HG03432 (cell line): ENCODE measurements at regions not wholly inside any gene's neighbourhood (a gene's known extent, or its start where the extent isn't known, plus 50 kb on each side); places are given as distances from the start of the nearest gene placed in this dataset.

Experiments
- ATAC-seq: cut with Tn5 transposase; IDR thresholded peaks from one replicate; pipeline ENCODE4 v1.9.1; 2021; ENCODE audit warnings: mild to moderate bottlenecking, moderate library complexity; ENCODE audit not compliant: unreplicated experiment

DNA sequence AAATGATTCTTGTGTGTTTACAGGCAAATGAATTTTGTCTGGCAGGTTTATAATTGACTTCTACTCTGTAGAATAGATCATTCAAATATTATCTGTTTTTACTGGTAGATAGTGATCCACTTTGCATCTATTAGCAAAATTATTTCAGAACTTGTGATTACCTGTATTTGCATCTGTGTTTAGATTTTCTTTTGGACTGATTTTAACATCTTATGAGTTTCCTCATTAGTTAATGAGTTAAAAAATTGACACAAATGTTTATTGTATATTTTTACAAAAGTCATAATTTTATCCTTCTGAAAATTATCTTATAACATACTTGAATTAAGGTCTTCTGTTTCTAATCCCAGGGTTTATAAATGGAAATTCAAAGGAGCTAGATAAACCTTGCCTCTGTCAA, 132.0 kb upstream of the KCNJ16 start:
- no peak for ATAC-seq

DNA sequence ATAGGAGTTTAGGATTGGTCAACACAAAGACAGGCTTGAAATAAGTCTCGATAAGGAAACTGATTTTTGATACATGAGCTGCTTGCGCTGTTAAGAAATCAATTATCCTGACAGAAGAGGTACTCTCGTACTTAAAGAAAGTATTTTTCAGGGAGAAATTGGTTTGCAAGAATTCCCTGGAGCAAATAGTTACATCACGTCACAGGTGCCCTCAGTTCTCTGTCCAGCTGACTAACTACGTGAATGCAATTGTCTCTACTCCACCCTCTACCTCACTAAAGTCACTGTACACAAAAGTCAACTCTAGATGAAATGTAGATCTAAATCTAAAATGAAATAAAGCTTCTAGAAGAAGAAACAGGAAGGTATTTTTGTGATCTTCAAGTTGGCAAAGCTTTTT, 130.6 kb upstream of the KCNJ16 start:
- ATAC-seq, result no peak

DNA sequence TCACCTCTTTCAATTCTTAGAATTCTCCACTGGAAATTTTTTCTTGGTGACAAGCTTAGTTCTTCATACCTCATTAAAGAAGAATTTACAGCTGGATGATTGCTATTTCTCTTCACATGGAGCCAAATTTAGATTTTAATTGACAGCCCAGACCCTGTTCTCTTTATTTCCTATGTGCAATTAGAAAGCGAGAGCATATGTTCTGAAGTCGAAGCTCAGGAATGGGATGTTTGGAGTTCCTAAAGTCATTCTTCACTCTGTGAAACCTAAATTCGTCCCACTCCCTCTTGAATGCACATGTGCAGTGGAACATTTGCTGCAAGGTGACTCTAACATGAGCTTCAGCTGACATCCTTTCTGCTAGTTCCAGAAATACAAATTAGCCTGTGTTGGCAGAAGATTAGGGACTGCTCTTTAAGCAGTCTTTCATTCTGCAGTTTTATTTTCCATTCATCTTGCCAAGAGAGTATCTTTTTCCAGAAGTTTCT, 129.3 kb upstream of the KCNJ16 start:
- ATAC-seq, result no peak

DNA sequence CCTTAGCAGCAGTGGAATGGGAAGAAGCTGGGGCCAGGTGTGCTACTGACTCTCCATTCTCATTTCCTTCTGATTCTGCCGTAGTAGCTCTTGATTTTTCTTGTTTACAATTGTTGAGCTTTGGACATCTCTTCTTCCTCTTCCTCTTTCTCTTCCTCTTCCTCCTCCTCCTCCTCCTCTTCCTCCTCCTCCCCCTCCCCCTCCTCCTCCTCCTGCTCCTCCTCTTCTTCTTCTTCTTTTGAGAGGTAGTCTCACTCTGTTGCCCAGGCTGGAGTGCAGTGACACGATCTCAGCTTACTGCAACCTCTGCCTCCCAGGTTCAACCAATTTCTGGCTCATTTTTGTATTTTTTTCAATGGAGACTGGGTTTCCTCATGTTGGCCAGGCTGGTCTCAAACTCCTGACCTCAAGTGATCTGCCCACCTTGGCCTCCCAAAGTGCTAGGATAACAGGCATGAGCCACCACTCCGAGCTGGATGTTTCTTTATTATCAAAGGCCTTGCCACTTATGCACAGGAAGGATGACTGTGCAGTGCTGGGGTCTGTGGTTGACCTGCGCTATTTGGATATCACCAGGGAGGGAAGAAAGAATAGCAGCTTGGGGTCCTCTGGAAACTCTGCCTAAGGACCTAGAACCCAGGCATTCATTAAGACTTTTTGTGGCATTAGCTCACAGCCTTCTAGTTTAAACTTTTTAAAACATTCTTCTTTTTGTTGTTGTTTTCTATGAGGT, 127.8 kb upstream of the KCNJ16 start:
- no peak for ATAC-seq

DNA sequence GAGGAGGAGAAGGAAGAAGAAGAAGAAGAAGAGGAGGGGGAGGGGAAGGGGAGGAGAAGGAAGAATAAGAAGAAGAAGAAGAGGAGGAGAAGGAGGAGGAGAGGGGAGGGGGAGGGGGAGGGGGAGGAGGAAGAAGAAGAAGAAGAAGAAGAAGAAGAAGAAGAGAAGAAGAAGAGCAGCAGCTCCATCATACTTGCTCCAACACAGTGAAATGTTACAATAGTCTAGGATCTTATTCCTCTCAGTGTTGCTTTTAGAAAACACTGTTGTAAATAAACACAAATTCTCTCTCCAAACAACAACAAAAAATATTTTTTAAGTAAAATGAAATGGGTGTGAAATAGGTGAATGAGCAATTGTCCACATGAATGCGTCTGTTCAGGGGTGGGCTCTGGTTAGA, 126.6 kb upstream of the KCNJ16 start:
- no peak for ATAC-seq

DNA sequence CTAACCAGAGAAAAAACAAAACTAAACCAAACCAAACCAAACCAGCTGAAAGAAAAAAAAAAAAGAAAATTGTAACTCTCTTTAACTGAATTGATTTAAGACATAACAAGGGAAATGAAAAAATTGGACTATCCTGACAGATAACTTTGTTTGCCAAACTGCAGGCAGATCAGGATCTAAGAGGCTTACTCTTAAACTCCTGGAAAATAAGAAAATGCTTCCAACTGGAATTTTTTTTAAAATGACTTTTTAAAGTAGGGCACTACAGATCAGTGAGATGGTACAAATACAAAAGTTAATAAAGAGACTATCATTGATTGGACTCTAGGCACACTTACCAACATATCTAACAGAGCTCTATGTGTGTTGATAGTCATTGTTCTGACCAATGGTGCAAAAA, 125.5 kb upstream of the KCNJ16 start:
- no peak for ATAC-seq

DNA sequence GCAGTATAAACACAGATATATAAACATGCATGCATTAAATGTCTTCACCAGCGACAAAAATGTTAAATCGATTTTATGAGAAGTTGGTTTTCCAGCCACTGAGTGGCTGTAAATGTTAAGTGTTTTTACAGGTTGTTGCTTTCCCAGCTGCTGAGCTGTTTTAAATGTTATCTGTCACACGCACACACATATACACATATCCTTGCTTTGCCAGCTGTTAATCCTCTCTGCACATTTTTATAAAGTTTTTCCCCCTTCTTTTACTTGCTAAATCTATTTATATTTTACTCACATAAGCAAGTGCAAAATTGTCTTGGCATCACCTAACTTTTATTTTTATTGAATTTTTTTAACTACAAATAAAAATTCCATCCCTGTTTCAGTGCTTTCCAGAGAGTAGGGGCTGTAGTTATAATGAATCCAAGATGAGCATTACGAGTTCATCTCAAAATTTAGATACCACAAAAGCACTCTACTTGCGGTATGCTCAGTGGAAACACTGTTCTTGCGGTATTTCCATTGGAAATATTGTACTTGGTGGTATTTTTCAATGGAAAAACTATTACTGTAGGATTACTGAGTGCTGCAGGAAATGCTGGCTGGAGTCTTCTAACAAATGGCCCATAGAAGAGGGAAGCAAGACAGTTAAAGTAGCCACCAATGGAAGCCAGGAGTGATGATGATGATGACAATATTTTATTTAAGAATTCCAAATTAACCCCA, 124.9 kb upstream of the KCNJ16 start:
- ATAC-seq, result no peak

GRCh38 chr17:69950701-69951418, 124.2 kb upstream of the KCNJ16 start:
- ATAC-seq, result no peak

DNA sequence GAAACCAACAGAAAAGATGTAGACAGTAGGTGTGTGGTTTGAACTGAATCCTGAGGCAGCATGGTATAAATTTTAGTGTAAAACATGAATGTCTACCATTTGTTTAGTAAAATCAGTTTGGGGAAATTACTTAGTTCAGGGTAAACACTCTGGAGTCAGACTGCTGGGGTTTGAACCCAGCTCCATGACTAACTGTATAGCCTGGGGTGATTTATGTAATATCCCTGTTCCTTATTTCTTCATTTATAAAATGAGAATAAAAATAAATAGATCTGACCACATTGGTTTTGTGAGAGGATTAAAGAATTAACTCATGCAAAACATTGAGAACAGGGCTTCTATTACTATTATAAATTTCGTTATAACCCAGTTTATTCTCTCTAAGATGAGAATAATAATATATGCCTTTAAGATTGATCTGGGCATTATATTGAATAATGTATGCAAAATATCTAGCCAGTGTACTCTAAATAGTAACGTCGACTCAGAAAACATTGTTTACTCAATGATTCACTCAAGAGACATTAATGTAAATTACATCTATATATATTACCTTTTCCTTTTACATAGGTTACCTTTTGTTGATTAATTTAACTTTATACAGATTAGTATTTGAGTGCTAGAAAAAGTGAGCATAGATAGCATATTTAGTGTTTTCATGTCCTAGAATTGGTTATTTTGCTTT, 120.6 kb upstream of the KCNJ16 start:
- ATAC-seq, result no peak

- ATAC-seq, result no peak
Observed at GRCh38 chr17:69958063-69958462, 117.0 kb upstream of the KCNJ16 start.

GRCh38 chr17:69959283-69959682, 115.7 kb upstream of the KCNJ16 start:
- no peak for ATAC-seq

GRCh38 chr17:69960755-69961154, 114.3 kb upstream of the KCNJ16 start:
- ATAC-seq, result no peak

DNA sequence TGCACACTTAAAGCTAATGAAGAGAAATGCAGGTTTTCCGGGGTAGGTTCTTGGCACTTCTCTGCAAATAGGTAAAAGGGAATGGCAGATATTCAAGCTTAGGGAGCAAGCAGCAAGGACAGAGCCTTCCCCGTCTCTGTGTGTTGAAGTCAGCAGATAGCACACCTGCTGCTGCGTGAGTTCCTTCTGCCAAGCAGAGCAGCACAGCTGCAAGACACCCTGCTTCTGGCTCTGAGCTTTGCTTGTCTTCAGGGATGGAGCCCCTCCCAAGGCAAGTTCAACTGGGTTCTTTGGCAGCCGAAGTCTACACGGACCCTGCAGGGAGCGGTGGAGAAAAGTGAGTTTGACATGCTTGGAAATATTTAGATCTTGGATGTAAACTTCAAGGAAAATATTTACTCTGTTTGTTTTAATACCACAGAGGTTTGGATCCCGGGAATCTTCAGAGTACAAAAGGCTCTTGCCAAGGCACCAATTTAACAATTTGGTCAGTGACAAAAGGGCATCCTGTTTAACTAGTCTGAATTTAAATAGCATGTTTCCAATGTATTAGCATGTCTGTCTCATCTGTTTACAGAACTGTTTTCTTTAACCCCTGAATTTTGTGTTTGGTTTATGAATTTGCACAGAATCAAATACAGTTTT, 113.4 kb upstream of the KCNJ16 start:
- ATAC-seq, result no peak

DNA sequence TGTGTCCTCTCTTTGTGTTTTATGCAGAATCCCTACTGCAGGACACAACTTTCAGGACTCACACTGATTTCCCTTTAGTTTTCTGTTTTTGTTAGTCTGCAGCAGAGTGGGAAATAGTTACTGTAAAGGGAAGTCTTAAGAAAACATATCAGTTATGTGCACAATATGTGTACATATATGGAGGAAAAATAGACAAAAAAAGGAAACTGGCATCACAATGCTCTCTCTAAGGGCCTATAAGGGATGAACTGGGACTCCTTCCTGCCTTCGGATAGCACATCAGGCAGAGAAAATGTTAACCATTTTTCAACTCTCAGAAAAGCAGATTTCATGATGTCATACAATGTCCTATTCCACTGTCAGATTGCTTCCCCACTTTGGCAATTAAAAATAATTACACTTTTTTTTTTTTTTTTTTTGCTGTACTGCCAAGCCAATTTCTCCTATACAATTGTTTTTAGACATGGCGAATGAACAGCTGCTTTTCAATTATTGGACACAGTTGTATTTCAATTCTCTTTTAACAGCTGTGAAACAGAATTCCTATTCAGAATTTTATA, 112.5 kb upstream of the KCNJ16 start:
- ATAC-seq, result no peak

DNA sequence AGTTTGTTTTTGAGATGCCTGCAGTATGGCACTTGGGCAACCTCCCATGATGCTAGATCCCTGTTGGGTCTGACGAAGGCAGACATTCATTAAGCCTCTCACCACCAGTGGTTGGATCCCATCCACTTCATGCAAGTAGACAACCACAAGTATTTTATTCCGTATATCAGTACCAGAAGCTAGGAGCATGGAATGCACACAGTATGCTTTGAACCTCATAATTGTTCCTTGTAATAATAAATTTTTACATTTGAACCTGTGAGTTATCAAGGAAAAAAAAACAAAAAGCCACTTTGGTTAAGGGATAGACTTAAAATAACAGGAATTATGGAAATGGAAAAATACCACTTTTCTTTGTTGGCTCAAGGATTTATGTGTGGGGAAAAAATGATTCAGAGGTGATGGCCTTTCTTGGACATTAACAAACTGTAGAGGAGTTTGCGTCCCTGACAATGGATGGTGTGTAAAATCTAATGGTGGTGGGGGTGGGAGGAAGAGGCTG, 107.1 kb upstream of the KCNJ16 start:
- no peak for ATAC-seq

- no peak for ATAC-seq
Observed at GRCh38 chr17:69969897-69970296, 105.1 kb upstream of the KCNJ16 start.

DNA sequence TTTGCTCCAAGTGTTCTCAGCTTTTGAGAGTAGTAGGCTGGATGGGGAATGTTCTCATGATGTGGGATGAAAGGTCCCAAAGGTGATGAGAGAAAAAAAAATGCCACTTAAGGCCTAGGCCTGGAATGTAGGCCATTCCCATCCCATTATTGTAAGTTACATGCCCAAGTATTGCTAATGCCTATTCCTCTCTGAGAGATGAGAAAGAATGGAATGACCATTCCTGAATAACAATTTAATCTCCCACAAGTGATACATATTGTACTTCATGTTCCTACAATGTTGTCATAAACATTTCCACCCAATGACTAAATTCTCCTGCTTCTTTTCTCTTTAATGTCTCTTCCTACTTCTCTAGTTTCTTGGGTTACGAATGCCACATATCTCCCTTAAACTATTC, 102.8 kb upstream of the KCNJ16 start:
- no peak for ATAC-seq

- no peak for ATAC-seq
Observed at GRCh38 chr17:69975808-69976207, 99.2 kb upstream of the KCNJ16 start.

DNA sequence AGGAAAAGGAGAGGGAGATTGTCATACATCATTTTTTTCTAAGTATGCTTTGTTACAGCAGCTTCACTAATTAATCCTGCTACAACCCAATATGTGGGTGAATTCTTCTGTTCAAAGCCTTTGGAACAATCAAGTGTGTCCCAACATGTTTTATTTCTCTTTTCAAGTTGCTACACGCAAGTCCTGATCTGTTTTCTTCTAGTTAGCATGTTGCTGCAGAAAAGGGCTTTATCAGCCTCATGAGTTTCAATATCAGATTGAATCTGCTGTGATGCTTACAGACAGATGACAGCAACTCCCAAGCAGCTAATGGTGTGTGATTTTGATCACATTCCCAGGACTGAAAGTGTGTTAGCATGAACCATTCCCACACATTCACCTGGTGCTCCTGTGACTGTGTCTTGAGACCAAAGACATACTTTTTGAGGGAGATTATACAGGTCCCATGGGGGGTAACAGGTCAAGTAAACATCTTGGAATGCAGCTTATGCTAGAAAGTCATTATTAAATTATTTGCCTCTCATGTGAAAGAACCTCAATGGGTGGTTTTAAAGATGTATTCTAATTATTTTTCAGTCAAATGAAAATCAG, 96.9 kb upstream of the KCNJ16 start:
- no peak for ATAC-seq

DNA sequence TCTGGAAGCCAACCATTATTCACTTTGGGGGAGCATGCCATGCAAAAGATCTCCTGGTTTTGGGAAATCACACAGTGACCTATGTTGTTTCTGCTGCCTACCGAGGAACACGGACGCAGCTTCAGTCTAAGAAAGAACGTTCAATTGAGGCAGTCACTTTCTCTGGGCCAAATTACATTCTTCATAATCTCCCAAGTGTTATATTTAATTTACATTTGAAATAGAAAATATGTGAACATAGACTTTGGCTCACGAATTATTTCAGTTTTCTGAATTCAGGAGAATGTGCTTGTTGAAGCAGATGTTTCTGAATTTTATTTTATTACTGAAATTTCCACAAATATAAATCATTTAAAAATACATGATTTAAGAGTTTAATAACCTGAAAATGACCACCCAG, 93.6 kb upstream of the KCNJ16 start:
- no peak for ATAC-seq
